Neural cell (in vitro differentiated cells): ENCODE measurements at regions not wholly inside any gene's neighbourhood (a gene's known extent, or its start where the extent isn't known, plus 50 kb on each side); places are given as distances from the start of the nearest gene placed in this dataset.

Experiments used
- H2AFZ ChIP-seq: fragments of 200-600, 300-800 bp; sonication (generic), shearing (Covaris generic); 2 replicates; pipeline ENCODE4 v1.6.0; 2014; ENCODE audit warnings: low read depth, mild to moderate bottlenecking, antibody characterized with exemption, low read length, moderate library complexity
- H3F3A ChIP-seq: fragments of 200-600 bp; shearing (Covaris generic); 2 replicates; pipeline ENCODE4 v1.6.1; 2016; ENCODE audit warnings: mild to moderate bottlenecking, moderate library complexity, mixed read lengths, antibody characterized with exemption, low read length; ENCODE audit not compliant: insufficient read depth, poor library complexity, severe bottlenecking
- H3K27ac ChIP-seq: fragments of 200-600, 300-800 bp; sonication (generic), shearing (Covaris generic); 2 replicates; pipeline ENCODE4 v1.5.1; 2014; ENCODE audit warnings: mild to moderate bottlenecking, low read length, moderate library complexity
- H3K27me3 ChIP-seq: fragments of 300-800, 200-600 bp; sonication (generic), shearing (Covaris generic); 2 replicates; pipeline ENCODE4 v1.6.0; 2014; ENCODE audit warnings: mild to moderate bottlenecking, low read depth, low read length, moderate library complexity; ENCODE audit not compliant: insufficient read depth
- H3K36me3 ChIP-seq: fragments of 300-800, 200-600 bp; sonication (generic), shearing (Covaris generic); 2 replicates; pipeline ENCODE4 v1.5.1; 2014; ENCODE audit warnings: mild to moderate bottlenecking, antibody characterized with exemption, low read length, moderate library complexity; ENCODE audit not compliant: insufficient read depth
- H3K4me2 ChIP-seq: fragments of 300-800, 200-600 bp; sonication (generic), shearing (Covaris generic); 2 replicates; pipeline ENCODE4 v1.6.0; 2014; ENCODE audit warnings: mild to moderate bottlenecking, low read length
- H3K4me3 ChIP-seq: fragments of 300-800, 200-600 bp; sonication (generic), shearing (Covaris generic); 2 replicates; pipeline ENCODE4 v1.5.1; 2014; ENCODE audit warnings: mild to moderate bottlenecking, low read length, moderate library complexity
- H3K79me2 ChIP-seq: fragments of 200-600 bp; shearing (Covaris generic); replicated peaks from 2 replicates; pipeline ENCODE4 v1.6.0; 2014; ENCODE audit warnings: mild to moderate bottlenecking, low read length, moderate library complexity; ENCODE audit not compliant: insufficient read depth
- H3K9ac ChIP-seq: fragments of 300-800, 200-600 bp; sonication (generic), shearing (Covaris generic); 2 replicates; pipeline ENCODE4 v1.6.1; 2016; ENCODE audit warnings: mild to moderate bottlenecking, low read length, mixed read lengths
- H3K9me2 ChIP-seq: fragments of 200-600 bp; shearing (Covaris generic); 2 replicates; pipeline ENCODE4 v1.6.1; 2016; ENCODE audit warnings: mild to moderate bottlenecking, low read length, mixed read lengths; ENCODE audit not compliant: insufficient read depth
- H3K9me3 ChIP-seq: fragments of 200-600, 300-800 bp; sonication (generic), shearing (Covaris generic); 2 replicates; pipeline ENCODE4 v1.6.1; 2016; ENCODE audit warnings: mild to moderate bottlenecking, mixed run types, low read length, moderate library complexity, mixed read lengths
- H4K20me1 ChIP-seq: fragments of 200-600 bp; shearing (Covaris generic); 2 replicates; pipeline ENCODE4 v1.6.1; 2016; ENCODE audit warnings: mild to moderate bottlenecking, mixed run types; ENCODE audit not compliant: insufficient read depth
- EP300 ChIP-seq: fragments of 450-650 bp; conservative IDR thresholded peaks from 2 replicates; pipeline ENCODE4 v1.6.1; 2014; ENCODE audit warnings: antibody characterized with exemption, mild to moderate bottlenecking, moderate library complexity; ENCODE audit not compliant: poor library complexity, severe bottlenecking
- EZH2 ChIP-seq: fragments of 200-600, 300-800 bp; shearing (Covaris generic), sonication (generic); IDR thresholded peaks from 2 replicates; pipeline ENCODE4 v1.6.1; 2014; ENCODE audit warnings: antibody characterized with exemption, low read length, borderline replicate concordance, mild to moderate bottlenecking; ENCODE audit not compliant: insufficient read depth, poor library complexity, severe bottlenecking
- MXI1 ChIP-seq: fragments of 450-650 bp; conservative IDR thresholded peaks from 2 replicates; pipeline ENCODE4 v1.6.1; 2014; ENCODE audit warnings: antibody characterized with exemption, mild to moderate bottlenecking; ENCODE audit not compliant: poor library complexity, severe bottlenecking
- POLR2AphosphoS5 ChIP-seq: IDR thresholded peaks from 2 replicates; pipeline ENCODE4 v1.6.1; 2012
- RAD21 ChIP-seq: fragments of 450-650 bp; conservative IDR thresholded peaks from 2 replicates; pipeline ENCODE4 v1.6.1; 2014; ENCODE audit warnings: antibody characterized with exemption, mild to moderate bottlenecking, moderate library complexity
- SMC3 ChIP-seq: fragments of 450-650 bp; conservative IDR thresholded peaks from 2 replicates; pipeline ENCODE4 v1.6.1; 2014; ENCODE audit warnings: antibody characterized with exemption, mild to moderate bottlenecking, moderate library complexity; ENCODE audit not compliant: poor library complexity
- TAF1 ChIP-seq: IDR thresholded peaks from 2 replicates; pipeline ENCODE4 v1.6.1; 2012; ENCODE audit warnings: low read depth
- TF ChIP-seq, protein P1 (sequence below): IDR thresholded peaks from 2 replicates; pipeline ENCODE4 v1.6.1; 2012; ENCODE audit warnings: borderline replicate concordance
- TF ChIP-seq, protein P2 (sequence below): fragments of 450-650 bp; IDR thresholded peaks from 2 replicates; pipeline ENCODE4 v1.5.1; 2014; ENCODE audit warnings: antibody characterized with exemption, mild to moderate bottlenecking, moderate library complexity; ENCODE audit not compliant: poor library complexity, severe bottlenecking

DNA sequence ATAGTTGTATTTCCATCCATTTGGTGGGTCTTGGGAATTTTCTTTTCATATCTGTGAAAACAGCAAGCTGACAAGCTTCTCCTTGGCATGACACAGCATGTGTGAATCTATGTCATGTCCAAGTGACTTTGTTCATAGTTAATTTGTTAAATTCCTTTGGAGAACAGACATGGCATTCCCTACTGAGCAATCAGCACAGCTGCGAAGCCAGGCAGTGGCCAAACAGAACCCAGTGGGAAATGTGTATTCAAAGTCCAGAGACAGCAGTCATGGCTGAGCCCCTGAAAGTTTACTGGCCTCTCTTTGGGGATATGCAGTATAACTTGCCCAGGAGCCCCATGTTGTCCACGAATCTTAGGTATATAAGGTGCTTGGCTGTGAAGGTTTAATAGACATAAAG, 474.7 kb downstream of the NKX6-1 start:
- Histone ChIP-seq H3K36me3 (no peaks in the 10 kb centered on the region), H3K9ac (no peak overlapping the region), H3K9me2 (no peaks in the 10 kb centered on the region), H3K4me3 (no peak overlapping the region), H3K27ac (no peak overlapping the region), H2AFZ (no peak overlapping the region), H4K20me1 (no peaks in the 10 kb centered on the region), H3K9me3 (no peaks in the 10 kb centered on the region), H3K79me2 (no peaks in the 10 kb centered on the region), H3K4me2 (no peak overlapping the region), H3K27me3 (no peaks in the 10 kb centered on the region), H3F3A (no peaks in the 10 kb centered on the region)
- TF ChIP-seq MXI1 (no peak), POLR2AphosphoS5 (no peak), EZH2 (no peak), EP300 (no peak)
- TF ChIP-seq, protein P1, sequence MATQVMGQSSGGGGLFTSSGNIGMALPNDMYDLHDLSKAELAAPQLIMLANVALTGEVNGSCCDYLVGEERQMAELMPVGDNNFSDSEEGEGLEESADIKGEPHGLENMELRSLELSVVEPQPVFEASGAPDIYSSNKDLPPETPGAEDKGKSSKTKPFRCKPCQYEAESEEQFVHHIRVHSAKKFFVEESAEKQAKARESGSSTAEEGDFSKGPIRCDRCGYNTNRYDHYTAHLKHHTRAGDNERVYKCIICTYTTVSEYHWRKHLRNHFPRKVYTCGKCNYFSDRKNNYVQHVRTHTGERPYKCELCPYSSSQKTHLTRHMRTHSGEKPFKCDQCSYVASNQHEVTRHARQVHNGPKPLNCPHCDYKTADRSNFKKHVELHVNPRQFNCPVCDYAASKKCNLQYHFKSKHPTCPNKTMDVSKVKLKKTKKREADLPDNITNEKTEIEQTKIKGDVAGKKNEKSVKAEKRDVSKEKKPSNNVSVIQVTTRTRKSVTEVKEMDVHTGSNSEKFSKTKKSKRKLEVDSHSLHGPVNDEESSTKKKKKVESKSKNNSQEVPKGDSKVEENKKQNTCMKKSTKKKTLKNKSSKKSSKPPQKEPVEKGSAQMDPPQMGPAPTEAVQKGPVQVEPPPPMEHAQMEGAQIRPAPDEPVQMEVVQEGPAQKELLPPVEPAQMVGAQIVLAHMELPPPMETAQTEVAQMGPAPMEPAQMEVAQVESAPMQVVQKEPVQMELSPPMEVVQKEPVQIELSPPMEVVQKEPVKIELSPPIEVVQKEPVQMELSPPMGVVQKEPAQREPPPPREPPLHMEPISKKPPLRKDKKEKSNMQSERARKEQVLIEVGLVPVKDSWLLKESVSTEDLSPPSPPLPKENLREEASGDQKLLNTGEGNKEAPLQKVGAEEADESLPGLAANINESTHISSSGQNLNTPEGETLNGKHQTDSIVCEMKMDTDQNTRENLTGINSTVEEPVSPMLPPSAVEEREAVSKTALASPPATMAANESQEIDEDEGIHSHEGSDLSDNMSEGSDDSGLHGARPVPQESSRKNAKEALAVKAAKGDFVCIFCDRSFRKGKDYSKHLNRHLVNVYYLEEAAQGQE, result no peak

DNA sequence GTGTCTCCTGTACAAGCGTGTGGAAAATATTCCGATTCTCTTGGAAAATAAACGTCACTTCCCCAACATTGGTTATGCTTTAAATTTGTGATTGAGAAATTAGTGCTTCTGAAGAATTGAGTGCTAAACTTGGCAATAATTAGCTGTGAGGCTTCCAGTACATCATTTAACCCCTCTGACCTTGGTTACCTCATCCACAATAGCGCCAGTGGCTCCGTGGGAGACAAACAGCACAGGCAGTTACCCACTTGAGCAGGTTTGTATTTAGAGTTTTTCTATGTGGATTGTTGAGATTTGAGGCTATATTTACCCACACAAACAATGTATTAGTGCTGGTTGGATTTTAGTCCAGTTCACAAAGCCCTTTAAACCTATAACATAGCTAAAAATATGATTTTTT, 476.5 kb downstream of the NKX6-1 start:
- H3K9me3 ChIP-seq, result no peaks in the 10 kb centered on the region
- H4K20me1 ChIP-seq, result no peaks in the 10 kb centered on the region
- H3K4me3 ChIP-seq, result no peak overlapping the region
- no peaks in the 10 kb centered on the region for H3F3A ChIP-seq
- H3K79me2 ChIP-seq, result no peaks in the 10 kb centered on the region
- no peak overlapping the region for H2AFZ ChIP-seq
- no peak overlapping the region for H3K9ac ChIP-seq
- TF ChIP-seq RAD21 (no peak), POLR2AphosphoS5 (no peak), EZH2 (no peak), EP300 (no peak), MXI1 (no peak), SMC3 (no peak), TAF1 (no peak)
- TF ChIP-seq, protein P1, result no peak
- TF ChIP-seq, protein P2, sequence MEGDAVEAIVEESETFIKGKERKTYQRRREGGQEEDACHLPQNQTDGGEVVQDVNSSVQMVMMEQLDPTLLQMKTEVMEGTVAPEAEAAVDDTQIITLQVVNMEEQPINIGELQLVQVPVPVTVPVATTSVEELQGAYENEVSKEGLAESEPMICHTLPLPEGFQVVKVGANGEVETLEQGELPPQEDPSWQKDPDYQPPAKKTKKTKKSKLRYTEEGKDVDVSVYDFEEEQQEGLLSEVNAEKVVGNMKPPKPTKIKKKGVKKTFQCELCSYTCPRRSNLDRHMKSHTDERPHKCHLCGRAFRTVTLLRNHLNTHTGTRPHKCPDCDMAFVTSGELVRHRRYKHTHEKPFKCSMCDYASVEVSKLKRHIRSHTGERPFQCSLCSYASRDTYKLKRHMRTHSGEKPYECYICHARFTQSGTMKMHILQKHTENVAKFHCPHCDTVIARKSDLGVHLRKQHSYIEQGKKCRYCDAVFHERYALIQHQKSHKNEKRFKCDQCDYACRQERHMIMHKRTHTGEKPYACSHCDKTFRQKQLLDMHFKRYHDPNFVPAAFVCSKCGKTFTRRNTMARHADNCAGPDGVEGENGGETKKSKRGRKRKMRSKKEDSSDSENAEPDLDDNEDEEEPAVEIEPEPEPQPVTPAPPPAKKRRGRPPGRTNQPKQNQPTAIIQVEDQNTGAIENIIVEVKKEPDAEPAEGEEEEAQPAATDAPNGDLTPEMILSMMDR, result no peak
- no peaks in the 10 kb centered on the region for H3K9me2 ChIP-seq
- no peak overlapping the region for H3K27ac ChIP-seq
- no peaks in the 10 kb centered on the region for H3K36me3 ChIP-seq
- no peaks in the 10 kb centered on the region for H3K27me3 ChIP-seq
- no peak overlapping the region for H3K4me2 ChIP-seq
